NCI-H524 (cell line): ENCODE measurements at regions not wholly inside any gene's neighbourhood (a gene's known extent, or its start where the extent isn't known, plus 50 kb on each side); places are given as distances from the start of the nearest gene placed in this dataset.

ENCODE experiments used
- DNase-seq, 2 experiments: peaks; one replicate each; lab custom pipeline; 2025; lab: John Stamatoyannopoulos, UW

- DNase-seq = no peak
Observed at GRCh38 chr2:20110876-20111275, 59.4 kb upstream of the LAPTM4A start.

- DNase-seq = no peak
Observed at GRCh38 chr2:20110383-20110782, 59.0 kb upstream of the LAPTM4A start.

DNA sequence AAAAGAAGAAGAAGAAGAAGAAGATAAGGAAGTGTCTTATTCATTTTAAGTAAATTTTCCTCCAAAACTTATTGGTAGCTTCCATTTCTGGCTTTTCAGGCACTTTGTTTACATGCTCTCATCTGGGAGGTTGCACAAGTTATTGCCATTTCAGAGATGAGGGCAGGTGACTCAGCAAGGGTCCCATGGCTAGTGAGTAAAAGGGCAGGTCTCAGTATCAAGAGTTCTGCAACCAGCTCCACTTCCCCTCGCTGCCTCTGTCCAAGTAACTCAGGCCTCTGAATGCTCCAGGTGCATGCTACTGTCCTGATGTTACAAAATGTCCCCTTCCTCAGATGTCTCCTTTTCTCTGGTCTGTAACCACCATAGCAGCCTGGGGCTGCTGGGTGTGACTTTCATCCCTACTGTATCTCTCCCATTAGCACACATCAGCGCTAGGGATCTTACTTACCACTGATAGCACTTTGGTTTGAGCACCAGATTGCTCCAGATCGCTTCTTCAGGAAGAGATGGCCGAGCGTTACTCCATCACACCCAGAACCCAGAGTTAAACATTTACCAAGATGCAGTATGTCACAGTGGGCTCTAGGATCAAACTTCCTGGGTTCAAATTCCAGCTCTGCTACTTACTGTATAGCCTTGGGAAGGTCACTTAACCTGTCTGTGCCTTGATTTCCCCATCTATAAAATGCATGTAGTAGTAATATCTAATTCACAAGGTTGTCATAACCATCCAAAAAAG, 57.4 kb upstream of the LAPTM4A start:
- DNase-seq = no peak

GRCh38 chr2:20107776-20108175, 56.3 kb upstream of the LAPTM4A start:
- DNase-seq = no peak

GRCh38 chr2:20107352-20107751, 55.9 kb upstream of the LAPTM4A start:
- no peak for DNase-seq

DNA sequence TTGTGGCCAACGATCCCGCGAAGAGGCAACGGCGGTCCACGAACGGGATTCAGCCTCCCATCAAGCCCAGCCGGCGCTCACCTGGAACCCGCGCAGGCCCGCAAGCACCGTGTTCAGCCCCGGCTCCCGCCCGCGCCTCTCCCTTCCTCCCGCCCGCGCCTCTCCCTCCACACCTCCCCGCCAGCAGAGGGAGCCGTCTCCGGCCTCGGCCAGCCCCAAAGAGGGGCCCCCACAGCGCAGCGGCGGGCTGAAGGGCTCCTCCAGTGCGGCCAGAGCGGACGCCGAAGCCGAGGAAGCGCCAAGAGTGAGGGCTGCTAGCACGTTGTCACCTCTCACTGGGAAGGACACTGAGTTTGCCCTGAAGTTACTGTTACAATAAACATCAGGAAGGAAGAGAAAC, 55.3 kb upstream of the LAPTM4A start:
- DNase-seq = peak; percentile 25 to 67

- no peak for DNase-seq
Observed at GRCh38 chr2:20104900-20105545, 53.6 kb upstream of the LAPTM4A start.

DNA sequence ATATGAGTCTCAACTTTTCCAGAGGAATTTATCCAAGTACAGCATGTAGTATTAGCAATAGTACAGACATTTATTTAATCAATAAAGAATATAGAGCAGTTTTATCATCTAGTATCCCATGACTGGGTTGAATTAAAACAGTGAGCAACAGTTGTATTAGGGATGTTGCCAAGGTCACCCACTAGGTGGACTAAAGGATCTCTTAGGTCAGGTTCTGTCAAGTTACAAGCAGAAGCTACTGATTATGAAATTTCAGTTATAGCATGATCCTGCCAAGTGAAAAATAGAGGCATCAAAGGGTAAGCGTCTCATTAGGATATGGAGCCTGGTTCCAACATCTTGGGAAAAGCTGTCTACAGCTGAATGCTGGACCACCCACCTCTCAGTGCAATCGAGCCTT, 52.1 kb upstream of the LAPTM4A start:
- peak in 1 of 2 experiments; percentile 49 for DNase-seq
